A673 (cell line): ENCODE measurements at regions not wholly inside any gene's neighbourhood (a gene's known extent, or its start where the extent isn't known, plus 50 kb on each side); places are given as distances from the start of the nearest gene placed in this dataset.
A peak's percentile ranks its signal among the peaks of the same experiment; 100 is the strongest.

ENCODE experiments used
- BruUV-seq: library from RNA; stranded (reverse); fragments of 400-500 nt; replicated peaks from 2 replicates; lab custom pipeline; 2021; lab: Mats Ljungman, UMichigan
- CTCF ChIA-PET: fragments of 300-600 bp; sonication (Branson Sonifier 250); formaldehyde crosslinking; loops from one replicate; lab custom pipeline; 2022; ENCODE audit warnings: antibody characterized with exemption; lab: Charles Lee
- POLR2A ChIA-PET: fragments of 300-600 bp; sonication (Branson Sonifier 250); formaldehyde crosslinking; loops from one replicate; lab custom pipeline; 2022; ENCODE audit warnings: antibody characterized with exemption; ENCODE audit not compliant: low non-redundant PET; lab: Charles Lee
- DNase-seq: peaks from one replicate; pipeline ENCODE4 v3.0.0-alpha.2; 2015; ENCODE audit warnings: low spot score
- H3K27ac ChIP-seq: fragments of 200-600 bp; sonication (generic); 2 replicates; pipeline ENCODE4 v1.5.1; 2016; ENCODE audit warnings: mixed run types, low read depth, mild to moderate bottlenecking, mixed read lengths, antibody characterized with exemption, low read length; ENCODE audit not compliant: poor library complexity, severe bottlenecking
- H3K27me3 ChIP-seq: fragments of 200-600 bp; sonication (generic); replicated peaks from 2 replicates; pipeline ENCODE4 v1.6.1; 2017; ENCODE audit warnings: mixed run types, low read depth, mild to moderate bottlenecking, mixed read lengths, antibody characterized with exemption, low read length; ENCODE audit not compliant: insufficient read depth, poor library complexity
- H3K36me3 ChIP-seq: fragments of 200-600 bp; sonication (generic); 2 replicates; pipeline ENCODE4 v1.6.1; 2016; ENCODE audit warnings: mixed run types, mild to moderate bottlenecking, mixed read lengths, antibody characterized with exemption, low read length; ENCODE audit not compliant: insufficient read depth, poor library complexity, severe bottlenecking
- H3K4me1 ChIP-seq: fragments of 200-600 bp; sonication (generic); 2 replicates; pipeline ENCODE4 v1.6.1; 2017; ENCODE audit warnings: mixed run types, mild to moderate bottlenecking, mixed read lengths, antibody characterized with exemption, low read length; ENCODE audit not compliant: insufficient read depth, poor library complexity, severe bottlenecking
- H3K4me3 ChIP-seq: fragments of 200-600 bp; sonication (generic); 2 replicates; pipeline ENCODE4 v1.5.1; 2016; ENCODE audit warnings: low read depth, mixed run types, mild to moderate bottlenecking, mixed read lengths, low read length; ENCODE audit not compliant: poor library complexity, severe bottlenecking
- H3K9me3 ChIP-seq: fragments of 200-600 bp; sonication (generic); 2 replicates; pipeline ENCODE4 v1.6.1; 2016; ENCODE audit warnings: mixed run types, low read depth, mild to moderate bottlenecking, mixed read lengths, antibody characterized with exemption, low read length; ENCODE audit not compliant: poor library complexity, severe bottlenecking
- CTCF ChIP-seq: fragments of 300-800, 200-600 bp; sonication (generic); conservative IDR thresholded peaks from 2 replicates; pipeline ENCODE4 v1.5.1; 2017; ENCODE audit warnings: low read depth, mild to moderate bottlenecking, antibody characterized with exemption, low read length, moderate library complexity, mixed read lengths
- EZH2 ChIP-seq: fragments of 200-600 bp; sonication (generic); IDR thresholded peaks from 2 replicates; pipeline ENCODE4 v1.6.1; 2017; ENCODE audit warnings: borderline replicate concordance, low read depth, mild to moderate bottlenecking, mixed read lengths, antibody characterized with exemption, low read length; ENCODE audit not compliant: poor library complexity, severe bottlenecking
- intact Hi-C: fragments of 100-400 bp; cut with micrococcal nuclease; formaldehyde crosslinking; loops from one replicate; pipeline ENCODE4 v1.10.0; 2022; ENCODE audit not compliant: unreplicated experiment

GRCh38 chr6:121848523-121849255 lies 413.2 kb downstream of the GJA1 start:
- Histone ChIP-seq H3K4me3 (no peak overlapping the region), H3K27me3 (no peaks in the 10 kb centered on the region), H3K36me3 (no peaks in the 10 kb centered on the region), H3K4me1 (peaks cover 18% of the 10 kb centered on the region), H3K9me3 (no peaks in the 10 kb centered on the region), H3K27ac (no peak overlapping the region)
- BruUV-seq, result no TSS peak
- intact Hi-C loops, result loop anchor here (1.0 to 10.0 kb wide), 6 partner anchors 184 to 524 kb away; no protein-coding TSS in a partner anchor
- TF ChIP-seq EZH2 (no peak), CTCF (no peak)
- CTCF ChIA-PET, result interaction anchor here (0.6 to 1.6 kb wide), 4 partner anchors 84 to 529 kb away, joined by 3 to 8 read pairs (median 4); no protein-coding TSS in a partner anchor
- no peak for DNase-seq
- POLR2A ChIA-PET, result interaction anchor here (0.6 kb wide), 1 partner anchor 336 kb away, joined by 3 read pairs; no protein-coding TSS in a partner anchor

- Histone ChIP-seq H3K27me3 (no peaks in the 10 kb centered on the region), H3K36me3 (no peaks in the 10 kb centered on the region), H3K4me1 (peaks cover 18% of the 10 kb centered on the region), H3K9me3 (no peaks in the 10 kb centered on the region), H3K27ac (no peak overlapping the region), H3K4me3 (no peak overlapping the region)
- ChIA-PET POLR2A (interaction anchor here (0.6 kb wide), 2 partner anchors 35 to 336 kb away, joined by 3 to 4 read pairs; no protein-coding TSS in a partner anchor), CTCF (interaction anchor here (0.6 to 1.6 kb wide), 4 partner anchors 83 to 530 kb away, joined by 3 to 8 read pairs (median 4); no protein-coding TSS in a partner anchor)
- TF ChIP-seq CTCF (peak; percentile 77), EZH2 (no peak)
- intact Hi-C loops, result loop anchor here (1.0 to 10.0 kb wide), 6 partner anchors 183 to 523 kb away; no protein-coding TSS in a partner anchor
- peak; percentile 84 for DNase-seq
- no TSS peak for BruUV-seq
Measured at GRCh38 chr6:121849477-121849876, 414.0 kb downstream of the GJA1 start.

GRCh38 chr6:121851056-121851455 lies 415.6 kb downstream of the GJA1 start:
- no TSS peak for BruUV-seq
- Histone ChIP-seq H3K9me3 (no peaks in the 10 kb centered on the region), H3K4me3 (no peak overlapping the region), H3K36me3 (no peaks in the 10 kb centered on the region), H3K27me3 (no peaks in the 10 kb centered on the region), H3K4me1 (peaks cover 18% of the 10 kb centered on the region), H3K27ac (no peak overlapping the region)
- intact Hi-C loops, result loop anchor here (10.0 kb wide), 1 partner anchor 444 kb away; no protein-coding TSS in a partner anchor
- CTCF ChIA-PET, result no interaction called here
- TF ChIP-seq EZH2 (no peak), CTCF (no peak)
- POLR2A ChIA-PET, result no interaction called here
- peak; percentile 18 for DNase-seq
